ENCODE measurements at regions not wholly inside any gene's neighbourhood (a gene's known extent, or its start where the extent isn't known, plus 50 kb on each side); places are given as distances from the start of the nearest gene placed in this dataset.

DNA sequence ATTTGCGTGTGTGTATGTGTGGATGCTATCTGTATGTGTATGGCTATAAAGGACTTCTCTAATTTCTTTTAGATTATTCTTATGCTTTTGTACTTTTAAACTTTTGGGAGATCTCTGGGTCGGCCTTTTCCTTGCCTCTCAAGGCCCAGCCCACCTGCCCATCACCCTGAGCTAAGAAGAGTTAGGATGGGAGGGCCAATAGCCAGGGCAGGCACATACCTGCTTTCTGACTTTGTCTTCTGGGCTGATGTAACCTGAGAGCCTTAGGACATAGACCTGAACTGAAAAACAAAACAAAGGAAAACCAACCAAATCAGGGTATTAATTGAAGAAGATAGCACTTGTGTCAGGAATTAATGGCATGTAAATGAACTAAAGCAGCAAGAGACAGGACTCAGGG, 100.2 kb downstream of the IRX1 start:
- TF ChIP-seq, protein P1, sequence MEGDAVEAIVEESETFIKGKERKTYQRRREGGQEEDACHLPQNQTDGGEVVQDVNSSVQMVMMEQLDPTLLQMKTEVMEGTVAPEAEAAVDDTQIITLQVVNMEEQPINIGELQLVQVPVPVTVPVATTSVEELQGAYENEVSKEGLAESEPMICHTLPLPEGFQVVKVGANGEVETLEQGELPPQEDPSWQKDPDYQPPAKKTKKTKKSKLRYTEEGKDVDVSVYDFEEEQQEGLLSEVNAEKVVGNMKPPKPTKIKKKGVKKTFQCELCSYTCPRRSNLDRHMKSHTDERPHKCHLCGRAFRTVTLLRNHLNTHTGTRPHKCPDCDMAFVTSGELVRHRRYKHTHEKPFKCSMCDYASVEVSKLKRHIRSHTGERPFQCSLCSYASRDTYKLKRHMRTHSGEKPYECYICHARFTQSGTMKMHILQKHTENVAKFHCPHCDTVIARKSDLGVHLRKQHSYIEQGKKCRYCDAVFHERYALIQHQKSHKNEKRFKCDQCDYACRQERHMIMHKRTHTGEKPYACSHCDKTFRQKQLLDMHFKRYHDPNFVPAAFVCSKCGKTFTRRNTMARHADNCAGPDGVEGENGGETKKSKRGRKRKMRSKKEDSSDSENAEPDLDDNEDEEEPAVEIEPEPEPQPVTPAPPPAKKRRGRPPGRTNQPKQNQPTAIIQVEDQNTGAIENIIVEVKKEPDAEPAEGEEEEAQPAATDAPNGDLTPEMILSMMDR (IDR thresholded peaks at IDR 0.05; ENCODE audit: control insufficient read depth, extremely low read depth, insufficient read depth), result no peak
- H3K4me3 ChIP-seq (ENCODE audit: low read depth, low read length), result no peak overlapping the region
- DNase-seq (ENCODE audit: low read depth), result no peak

DNA sequence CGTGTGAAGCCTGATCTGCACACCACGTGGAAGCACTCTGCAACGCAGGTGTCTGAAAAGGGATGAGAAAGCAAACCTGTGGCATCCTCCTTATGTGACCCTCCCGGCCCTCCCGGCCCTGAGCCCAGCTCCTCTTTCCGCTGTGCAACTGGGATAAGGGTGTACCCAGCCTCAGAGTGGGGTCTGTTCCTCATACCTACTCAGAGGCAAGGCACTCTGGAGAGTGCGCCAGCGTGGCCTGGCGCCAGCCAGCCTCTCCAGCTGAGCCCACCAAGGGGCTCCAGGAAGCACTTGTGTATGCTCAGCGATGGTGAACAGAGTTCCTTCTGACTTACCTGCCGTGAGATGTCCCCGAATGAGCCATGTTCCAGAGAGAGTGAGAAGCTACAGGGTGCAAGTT, 102.8 kb downstream of the IRX1 start:
- no peak overlapping the region for H3K4me3 ChIP-seq (ENCODE audit: low read depth, low read length)
- DNase-seq (ENCODE audit: low read depth), result no peak
- TF ChIP-seq, protein P1 (IDR thresholded peaks at IDR 0.05; ENCODE audit: control insufficient read depth, extremely low read depth, insufficient read depth), result no peak

DNA sequence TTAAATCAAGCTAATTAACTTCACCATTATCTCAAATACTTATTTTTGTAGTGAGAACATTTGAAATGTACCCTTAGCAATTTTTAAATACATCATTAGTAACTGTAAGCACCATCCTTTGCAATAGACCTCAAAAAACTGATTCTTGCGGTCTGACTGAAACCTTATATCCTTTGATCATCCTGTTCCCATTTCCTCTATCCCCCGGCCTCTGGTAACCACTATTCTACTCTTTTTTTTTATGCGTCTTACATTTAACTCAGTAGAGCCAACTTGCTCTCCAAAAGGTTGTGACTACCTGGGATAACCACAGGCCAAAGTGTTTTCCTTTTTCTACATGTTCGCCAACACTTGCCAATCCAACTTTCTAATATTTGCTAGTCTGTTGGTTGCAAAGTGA, 106.1 kb downstream of the IRX1 start:
- H3K4me3 ChIP-seq (ENCODE audit: low read depth, low read length), result no peak overlapping the region
- TF ChIP-seq, protein P1 (IDR thresholded peaks at IDR 0.05; ENCODE audit: control insufficient read depth, extremely low read depth, insufficient read depth), result no peak
- DNase-seq (ENCODE audit: low read depth), result no peak

DNA sequence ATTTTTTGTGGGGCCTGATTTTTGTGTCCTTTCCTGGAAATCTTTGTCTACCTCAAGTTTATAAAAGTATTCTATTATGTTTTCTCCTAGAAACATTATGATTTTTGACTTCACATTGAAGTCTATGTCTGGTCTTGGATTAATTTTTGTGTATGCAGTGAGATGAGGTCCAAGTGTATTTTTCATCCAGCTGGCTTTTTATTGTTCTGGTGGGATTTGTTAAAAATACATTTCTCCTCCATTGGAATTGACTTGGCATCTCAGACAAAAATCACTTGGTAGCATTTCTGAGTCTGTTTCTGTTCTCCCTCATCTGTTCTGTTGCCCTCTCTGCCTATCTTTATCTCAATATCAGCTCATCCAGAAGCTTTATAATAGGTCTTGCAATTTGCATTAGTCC, 109.0 kb downstream of the IRX1 start:
- DNase-seq (ENCODE audit: low read depth), result no peak
- TF ChIP-seq, protein P1 (IDR thresholded peaks at IDR 0.05; ENCODE audit: control insufficient read depth, extremely low read depth, insufficient read depth), result no peak

DNA sequence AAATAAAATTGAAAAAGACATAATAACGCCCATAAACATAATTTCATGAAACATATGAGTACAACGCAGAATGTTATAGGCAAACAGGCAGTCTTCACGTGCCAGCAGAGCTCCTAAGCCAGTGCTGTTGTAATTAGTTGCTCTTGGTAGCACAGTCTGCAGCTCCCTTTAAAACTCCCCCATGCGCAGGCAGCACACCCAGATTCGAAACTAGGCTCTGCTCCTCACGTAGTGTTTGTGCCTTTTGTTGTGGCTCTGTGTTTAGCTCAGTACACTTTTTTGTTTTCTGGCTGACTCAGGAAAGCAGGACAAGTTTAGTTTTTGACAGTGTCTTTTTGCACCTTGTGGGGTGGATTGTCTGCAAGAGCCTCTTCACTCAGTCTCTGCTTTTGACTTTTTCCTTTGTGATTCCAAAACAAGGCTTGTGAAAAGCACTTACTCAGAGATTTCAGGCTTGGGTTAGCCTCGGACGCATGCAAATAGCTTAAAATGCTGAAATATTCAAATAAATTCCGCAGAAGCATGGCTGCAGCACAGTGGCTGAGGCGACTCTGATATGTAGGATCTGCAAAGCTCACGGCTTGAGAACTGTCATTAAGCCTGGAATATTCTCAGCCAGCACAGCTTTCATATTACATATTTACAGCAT, 113.6 kb downstream of the IRX1 start:
- TF ChIP-seq, protein P1 (IDR thresholded peaks at IDR 0.05; ENCODE audit: control insufficient read depth, extremely low read depth, insufficient read depth), result no peak
- no peak for DNase-seq (ENCODE audit: low read depth)
- no peak overlapping the region for H3K4me3 ChIP-seq (ENCODE audit: low read depth, low read length)

More for the DNA sequence above, 109.0 kb downstream of the IRX1 start:
- H3K4me3 ChIP-seq (ENCODE audit: low read depth, low read length), result no peak overlapping the region

DNA sequence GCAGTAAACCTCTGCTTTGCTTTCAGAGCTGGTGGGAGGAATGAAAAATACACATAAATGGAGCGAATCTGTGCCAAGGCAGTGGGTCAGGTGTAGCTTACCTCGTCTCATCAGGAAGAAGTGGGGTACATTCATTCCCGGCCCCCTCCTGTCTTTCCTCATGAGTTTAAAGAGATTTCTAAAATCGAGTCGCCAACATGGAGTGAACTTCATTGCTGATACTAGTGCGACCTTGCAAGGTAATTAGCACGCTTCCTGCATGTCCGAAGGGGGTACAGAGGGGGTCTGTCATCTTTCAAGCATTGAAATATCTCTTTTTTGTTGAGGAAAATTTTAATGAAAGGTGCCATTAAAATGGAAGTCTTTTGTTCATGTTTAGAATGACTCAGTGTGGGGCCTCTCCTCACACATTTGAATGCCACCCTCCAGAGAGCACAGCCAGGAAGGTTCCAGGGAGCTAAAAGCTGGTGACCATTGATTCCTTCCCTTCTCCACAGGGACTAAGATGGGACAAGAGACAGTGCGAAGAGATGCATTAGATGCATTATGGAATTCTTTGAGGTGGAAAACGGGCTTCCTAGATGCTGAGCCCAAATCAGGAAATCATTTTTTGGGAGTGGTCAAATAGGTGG, 114.2 kb downstream of the IRX1 start:
- TF ChIP-seq, protein P1 (IDR thresholded peaks at IDR 0.05; ENCODE audit: control insufficient read depth, extremely low read depth, insufficient read depth), result no peak
- no peak overlapping the region for H3K4me3 ChIP-seq (ENCODE audit: low read depth, low read length)
- no peak for DNase-seq (ENCODE audit: low read depth)

DNA sequence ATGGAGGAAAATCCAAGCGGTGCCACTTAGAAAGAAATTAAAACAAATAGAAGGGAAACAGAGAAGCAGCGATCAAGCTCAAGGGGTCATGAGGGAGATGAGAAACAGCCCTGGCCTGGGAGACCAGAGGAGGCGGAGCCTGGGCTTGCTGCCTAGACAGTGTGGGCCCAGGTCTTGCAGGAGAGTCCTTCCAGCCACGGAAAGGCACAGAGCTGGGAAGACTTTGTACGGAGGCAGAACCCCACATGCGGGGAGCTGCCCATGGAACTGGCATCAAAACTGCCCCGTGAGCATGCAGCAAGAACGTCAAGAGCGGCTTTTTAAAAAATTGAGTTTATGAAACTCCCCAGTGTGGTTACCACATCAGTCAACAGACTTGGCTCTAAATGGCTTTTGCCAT, 119.4 kb downstream of the IRX1 start:
- DNase-seq (ENCODE audit: low read depth), result no peak
- TF ChIP-seq, protein P1 (IDR thresholded peaks at IDR 0.05; ENCODE audit: control insufficient read depth, extremely low read depth, insufficient read depth), result no peak
- H3K4me3 ChIP-seq (ENCODE audit: low read depth, low read length), result no peak overlapping the region

Data from LNCaP clone FGC (cell line).